ENCODE measurements at regions not wholly inside any gene's neighbourhood (a gene's known extent, or its start where the extent isn't known, plus 50 kb on each side); places are given as distances from the start of the nearest gene placed in this dataset.

DNA sequence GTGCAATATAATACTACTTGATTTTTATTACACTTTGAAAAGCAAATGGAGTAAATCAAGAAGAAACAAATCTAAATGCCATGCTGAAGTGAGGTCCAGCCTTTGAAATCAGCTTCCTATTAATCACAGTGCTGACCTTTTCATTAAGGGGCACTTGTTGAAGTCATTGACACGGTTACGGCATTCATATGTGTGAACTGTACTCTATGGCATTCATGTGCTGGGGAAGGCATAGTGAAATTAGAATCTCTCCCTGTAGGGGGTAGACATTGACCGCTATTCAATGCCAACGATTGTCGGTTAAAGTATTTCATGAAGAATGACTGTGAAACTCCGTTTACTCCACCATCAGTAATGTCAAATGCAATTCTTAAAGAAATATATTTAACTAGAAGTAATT is 296.1 kb upstream of the SEMA3A start:
- Histone ChIP-seq H3K9me3 (ENCODE audit: control insufficient read depth in 2 of 3, insufficient read depth in 1 of 3, low read length in 3 of 3) (no peaks in the 10 kb centered on the region), H3K9ac (ENCODE audit: low read length in 3 of 3) (no peak overlapping the region), H3K27me3 (ENCODE audit: control insufficient read depth, insufficient read depth, low read length) (no peaks in the 10 kb centered on the region), H3K27ac (ENCODE audit: low read depth in 2 of 2, low read length in 2 of 2) (no peak overlapping the region), H3K4me3 (ENCODE audit: low read length in 3 of 3) (no peak overlapping the region), H3K4me1 (ENCODE audit: control insufficient read depth in 2 of 3, insufficient read depth in 2 of 3, low read depth in 1 of 3, low read length in 3 of 3) (no peaks in the 10 kb centered on the region), H3K36me3 (ENCODE audit: control insufficient read depth in 2 of 3, insufficient read depth in 3 of 3, low read length in 3 of 3) (no peaks in the 10 kb centered on the region)
- FAIRE-seq (no peak), DNase-seq (no peak)
- TF ChIP-seq, protein P1, sequence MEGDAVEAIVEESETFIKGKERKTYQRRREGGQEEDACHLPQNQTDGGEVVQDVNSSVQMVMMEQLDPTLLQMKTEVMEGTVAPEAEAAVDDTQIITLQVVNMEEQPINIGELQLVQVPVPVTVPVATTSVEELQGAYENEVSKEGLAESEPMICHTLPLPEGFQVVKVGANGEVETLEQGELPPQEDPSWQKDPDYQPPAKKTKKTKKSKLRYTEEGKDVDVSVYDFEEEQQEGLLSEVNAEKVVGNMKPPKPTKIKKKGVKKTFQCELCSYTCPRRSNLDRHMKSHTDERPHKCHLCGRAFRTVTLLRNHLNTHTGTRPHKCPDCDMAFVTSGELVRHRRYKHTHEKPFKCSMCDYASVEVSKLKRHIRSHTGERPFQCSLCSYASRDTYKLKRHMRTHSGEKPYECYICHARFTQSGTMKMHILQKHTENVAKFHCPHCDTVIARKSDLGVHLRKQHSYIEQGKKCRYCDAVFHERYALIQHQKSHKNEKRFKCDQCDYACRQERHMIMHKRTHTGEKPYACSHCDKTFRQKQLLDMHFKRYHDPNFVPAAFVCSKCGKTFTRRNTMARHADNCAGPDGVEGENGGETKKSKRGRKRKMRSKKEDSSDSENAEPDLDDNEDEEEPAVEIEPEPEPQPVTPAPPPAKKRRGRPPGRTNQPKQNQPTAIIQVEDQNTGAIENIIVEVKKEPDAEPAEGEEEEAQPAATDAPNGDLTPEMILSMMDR (IDR thresholded peaks at IDR 0.05; ENCODE audit: borderline replicate concordance, extremely low read depth, insufficient read depth), result peak; percentile 11
- intact Hi-C loops (cut with DNase I), result no loop called here

DNA sequence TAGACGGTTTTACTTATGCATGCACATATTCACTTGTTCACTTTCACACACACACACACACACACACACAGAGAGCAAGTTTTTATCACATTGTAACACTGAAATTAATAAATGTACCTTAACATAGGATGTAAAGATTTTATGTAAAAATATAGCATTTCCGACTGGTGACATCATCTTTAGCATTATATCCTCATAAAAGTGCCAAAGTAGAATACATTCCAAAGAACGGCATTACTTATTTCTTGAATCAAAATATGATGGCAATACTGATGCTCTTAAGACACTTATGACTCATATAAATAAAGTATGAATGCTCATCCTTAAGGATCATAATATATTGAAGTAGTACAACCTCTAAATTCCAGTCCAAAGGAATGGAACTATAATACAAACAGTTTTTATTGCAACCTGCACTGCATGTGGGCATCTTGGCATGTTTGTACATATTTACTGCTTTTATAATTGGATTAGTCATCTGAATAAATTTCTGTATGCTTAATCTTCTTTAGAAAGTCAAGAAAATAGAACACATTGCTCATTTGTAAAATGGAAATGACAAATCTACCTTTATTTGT is 290.0 kb upstream of the SEMA3A start:
- no peaks in the 10 kb centered on the region for H3K9me3 ChIP-seq (ENCODE audit: control insufficient read depth in 2 of 3, insufficient read depth in 1 of 3, low read length in 3 of 3)
- no peak overlapping the region for H3K9ac ChIP-seq (ENCODE audit: low read length in 3 of 3)
- intact Hi-C loops (cut with DNase I), result no loop called here
- H3K27ac ChIP-seq (ENCODE audit: low read depth in 2 of 2, low read length in 2 of 2), result no peak overlapping the region
- H3K27me3 ChIP-seq (ENCODE audit: control insufficient read depth, insufficient read depth, low read length), result no peaks in the 10 kb centered on the region
- TF ChIP-seq, protein P1 (IDR thresholded peaks at IDR 0.05; ENCODE audit: borderline replicate concordance, extremely low read depth, insufficient read depth), result no peak
- DNase-seq (no peak), FAIRE-seq (no peak)
- H3K4me3 ChIP-seq (ENCODE audit: low read length in 3 of 3), result no peak overlapping the region
- H3K4me1 ChIP-seq (ENCODE audit: control insufficient read depth in 2 of 3, insufficient read depth in 2 of 3, low read depth in 1 of 3, low read length in 3 of 3), result no peaks in the 10 kb centered on the region
- H3K36me3 ChIP-seq (ENCODE audit: control insufficient read depth in 2 of 3, insufficient read depth in 3 of 3, low read length in 3 of 3), result no peaks in the 10 kb centered on the region

DNA sequence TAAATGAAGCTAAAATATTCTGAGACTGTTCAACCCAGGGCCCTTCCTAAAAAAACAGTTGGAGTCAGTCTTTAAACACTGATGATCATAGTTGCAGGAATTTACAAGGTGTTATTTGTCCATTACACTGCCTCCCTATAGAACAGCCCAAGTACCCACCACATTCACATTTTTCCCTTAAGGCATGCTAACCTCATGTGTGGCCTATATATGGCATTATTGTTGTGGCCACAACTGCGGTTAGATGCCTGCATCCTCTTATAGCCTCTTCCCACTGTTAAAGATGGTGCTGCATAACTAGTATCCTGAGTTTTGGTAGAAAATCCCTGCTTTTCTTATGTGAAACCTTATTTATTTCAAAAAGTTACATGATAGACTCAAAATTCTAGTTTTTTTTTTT is 287.9 kb upstream of the SEMA3A start:
- no peak overlapping the region for H3K9ac ChIP-seq (ENCODE audit: low read length in 3 of 3)
- TF ChIP-seq, protein P1 (IDR thresholded peaks at IDR 0.05; ENCODE audit: borderline replicate concordance, extremely low read depth, insufficient read depth), result no peak
- H3K27me3 ChIP-seq (ENCODE audit: control insufficient read depth, insufficient read depth, low read length), result no peaks in the 10 kb centered on the region
- intact Hi-C loops (cut with DNase I), result no loop called here
- H3K4me3 ChIP-seq (ENCODE audit: low read length in 3 of 3), result no peak overlapping the region
- no peak for FAIRE-seq
- H3K36me3 ChIP-seq (ENCODE audit: control insufficient read depth in 2 of 3, insufficient read depth in 3 of 3, low read length in 3 of 3), result no peaks in the 10 kb centered on the region
- no peaks in the 10 kb centered on the region for H3K9me3 ChIP-seq (ENCODE audit: control insufficient read depth in 2 of 3, insufficient read depth in 1 of 3, low read length in 3 of 3)
- H3K27ac ChIP-seq (ENCODE audit: low read depth in 2 of 2, low read length in 2 of 2), result no peak overlapping the region
- H3K4me1 ChIP-seq (ENCODE audit: control insufficient read depth in 2 of 3, insufficient read depth in 2 of 3, low read depth in 1 of 3, low read length in 3 of 3), result no peaks in the 10 kb centered on the region
- no peak for DNase-seq

DNA sequence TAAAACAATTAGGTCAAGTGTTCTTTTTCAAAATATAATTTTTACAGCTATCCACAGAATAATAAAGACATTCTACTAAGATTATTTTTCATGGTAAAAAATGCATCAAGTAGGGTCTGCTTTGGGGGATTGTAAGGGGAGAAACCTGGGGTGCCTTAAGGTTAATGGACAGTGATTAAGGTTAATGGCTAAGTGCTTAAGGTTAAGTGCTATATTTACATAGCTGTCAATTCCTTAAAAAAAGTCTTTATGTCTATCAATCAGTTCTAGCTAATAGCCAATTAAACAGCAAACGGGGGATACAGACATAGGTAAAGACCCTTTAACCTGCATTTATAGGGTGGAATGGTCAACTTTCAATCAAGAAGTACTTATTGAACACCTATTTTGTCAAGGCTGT is 284.5 kb upstream of the SEMA3A start:
- no peaks in the 10 kb centered on the region for H3K36me3 ChIP-seq (ENCODE audit: control insufficient read depth in 2 of 3, insufficient read depth in 3 of 3, low read length in 3 of 3)
- H3K9ac ChIP-seq (ENCODE audit: low read length in 3 of 3), result no peak overlapping the region
- intact Hi-C loops (cut with DNase I), result no loop called here
- no peak overlapping the region for H3K27ac ChIP-seq (ENCODE audit: low read depth in 2 of 2, low read length in 2 of 2)
- H3K9me3 ChIP-seq (ENCODE audit: control insufficient read depth in 2 of 3, insufficient read depth in 1 of 3, low read length in 3 of 3), result no peaks in the 10 kb centered on the region
- TF ChIP-seq, protein P1 (IDR thresholded peaks at IDR 0.05; ENCODE audit: borderline replicate concordance, extremely low read depth, insufficient read depth), result no peak
- no peaks in the 10 kb centered on the region for H3K27me3 ChIP-seq (ENCODE audit: control insufficient read depth, insufficient read depth, low read length)
- FAIRE-seq (no peak), DNase-seq (no peak)
- no peak overlapping the region for H3K4me3 ChIP-seq (ENCODE audit: low read length in 3 of 3)
- no peaks in the 10 kb centered on the region for H3K4me1 ChIP-seq (ENCODE audit: control insufficient read depth in 2 of 3, insufficient read depth in 2 of 3, low read depth in 1 of 3, low read length in 3 of 3)

Measured in kidney (tissue), 13 donors.